ENCODE measurements at regions not wholly inside any gene's neighbourhood (a gene's known extent, or its start where the extent isn't known, plus 50 kb on each side); places are given as distances from the start of the nearest gene placed in this dataset.

DNA sequence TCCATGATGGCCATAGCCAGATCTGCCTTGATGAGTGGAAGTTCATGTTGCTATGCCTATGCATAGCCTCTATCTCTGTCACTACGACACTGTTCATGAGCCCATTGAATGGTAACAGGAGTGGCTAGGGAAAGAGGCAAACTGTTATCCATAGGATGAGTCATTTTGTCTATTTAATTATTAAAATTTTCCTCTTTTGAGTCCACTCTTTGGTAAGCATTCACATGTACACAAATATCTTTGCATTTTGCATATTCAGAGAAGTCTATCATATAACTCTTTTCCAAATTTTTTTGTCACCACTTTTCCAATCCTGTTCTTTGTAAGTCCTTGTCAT lies 364.4 kb downstream of the KCNJ3 start:
- DNase-seq (ENCODE audit: low spot score): no peak
- TF ChIP-seq STAT1 (IDR thresholded peaks at IDR 0.05; ENCODE audit: unreplicated experiment): no peak
- no peak for TF ChIP-seq ZNF114 (CRISPR knock-in tag; IDR thresholded peaks at IDR 0.05)
- no peak for TF ChIP-seq CTCF (conservative IDR thresholded peaks at IDR 0.05; ENCODE audit: low read depth in 2 of 2)
- TF ChIP-seq EZH2phosphoT487 (IDR thresholded peaks at IDR 0.05; ENCODE audit: unreplicated experiment): no peak
- TF ChIP-seq, protein P1, sequence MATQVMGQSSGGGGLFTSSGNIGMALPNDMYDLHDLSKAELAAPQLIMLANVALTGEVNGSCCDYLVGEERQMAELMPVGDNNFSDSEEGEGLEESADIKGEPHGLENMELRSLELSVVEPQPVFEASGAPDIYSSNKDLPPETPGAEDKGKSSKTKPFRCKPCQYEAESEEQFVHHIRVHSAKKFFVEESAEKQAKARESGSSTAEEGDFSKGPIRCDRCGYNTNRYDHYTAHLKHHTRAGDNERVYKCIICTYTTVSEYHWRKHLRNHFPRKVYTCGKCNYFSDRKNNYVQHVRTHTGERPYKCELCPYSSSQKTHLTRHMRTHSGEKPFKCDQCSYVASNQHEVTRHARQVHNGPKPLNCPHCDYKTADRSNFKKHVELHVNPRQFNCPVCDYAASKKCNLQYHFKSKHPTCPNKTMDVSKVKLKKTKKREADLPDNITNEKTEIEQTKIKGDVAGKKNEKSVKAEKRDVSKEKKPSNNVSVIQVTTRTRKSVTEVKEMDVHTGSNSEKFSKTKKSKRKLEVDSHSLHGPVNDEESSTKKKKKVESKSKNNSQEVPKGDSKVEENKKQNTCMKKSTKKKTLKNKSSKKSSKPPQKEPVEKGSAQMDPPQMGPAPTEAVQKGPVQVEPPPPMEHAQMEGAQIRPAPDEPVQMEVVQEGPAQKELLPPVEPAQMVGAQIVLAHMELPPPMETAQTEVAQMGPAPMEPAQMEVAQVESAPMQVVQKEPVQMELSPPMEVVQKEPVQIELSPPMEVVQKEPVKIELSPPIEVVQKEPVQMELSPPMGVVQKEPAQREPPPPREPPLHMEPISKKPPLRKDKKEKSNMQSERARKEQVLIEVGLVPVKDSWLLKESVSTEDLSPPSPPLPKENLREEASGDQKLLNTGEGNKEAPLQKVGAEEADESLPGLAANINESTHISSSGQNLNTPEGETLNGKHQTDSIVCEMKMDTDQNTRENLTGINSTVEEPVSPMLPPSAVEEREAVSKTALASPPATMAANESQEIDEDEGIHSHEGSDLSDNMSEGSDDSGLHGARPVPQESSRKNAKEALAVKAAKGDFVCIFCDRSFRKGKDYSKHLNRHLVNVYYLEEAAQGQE (IDR thresholded peaks at IDR 0.05; ENCODE audit: unreplicated experiment): no peak
- TF ChIP-seq JUNB (IDR thresholded peaks at IDR 0.05; ENCODE audit: unreplicated experiment): no peak
- no peak for TF ChIP-seq POLR2AphosphoS5 (IDR thresholded peaks at IDR 0.05; ENCODE audit: low read depth)
- Histone ChIP-seq H3K4me3 (no peak overlapping the region), H3K27ac (ENCODE audit: low read depth) (no peak overlapping the region), H3K4me2 (no peak overlapping the region), H3K27me3 (ENCODE audit: insufficient read depth) (no peaks in the 10 kb centered on the region), H3K36me3 (ENCODE audit: insufficient read depth) (no peaks in the 10 kb centered on the region), H2AFZ (no peak overlapping the region), H3K4me1 (ENCODE audit: insufficient read depth) (no peaks in the 10 kb centered on the region), H4K20me1 (replicated peaks; ENCODE audit: insufficient read depth) (no peaks in the 10 kb centered on the region), H3K79me2 (replicated peaks; ENCODE audit: insufficient read depth) (no peaks in the 10 kb centered on the region), H3F3A (replicated peaks; ENCODE audit: low read depth) (no peaks in the 10 kb centered on the region), H3K9me2 (ENCODE audit: insufficient read depth) (peaks cover 4% of the 10 kb centered on the region; the same call in 1 of the 2 replicates)
- Mint-ChIP-seq H3K27me3 (ENCODE audit: insufficient read depth, low read depth, poor library complexity) (no peaks in the 10 kb centered on the region), H3K4me1 (no peaks in the 10 kb centered on the region), H3K27ac (no peak overlapping the region), H3K9me3 (no peaks in the 10 kb centered on the region), H3K4me3 (no peak overlapping the region), H3K36me3 (ENCODE audit: low read depth) (no peaks in the 10 kb centered on the region)
- no peak for ATAC-seq

DNA sequence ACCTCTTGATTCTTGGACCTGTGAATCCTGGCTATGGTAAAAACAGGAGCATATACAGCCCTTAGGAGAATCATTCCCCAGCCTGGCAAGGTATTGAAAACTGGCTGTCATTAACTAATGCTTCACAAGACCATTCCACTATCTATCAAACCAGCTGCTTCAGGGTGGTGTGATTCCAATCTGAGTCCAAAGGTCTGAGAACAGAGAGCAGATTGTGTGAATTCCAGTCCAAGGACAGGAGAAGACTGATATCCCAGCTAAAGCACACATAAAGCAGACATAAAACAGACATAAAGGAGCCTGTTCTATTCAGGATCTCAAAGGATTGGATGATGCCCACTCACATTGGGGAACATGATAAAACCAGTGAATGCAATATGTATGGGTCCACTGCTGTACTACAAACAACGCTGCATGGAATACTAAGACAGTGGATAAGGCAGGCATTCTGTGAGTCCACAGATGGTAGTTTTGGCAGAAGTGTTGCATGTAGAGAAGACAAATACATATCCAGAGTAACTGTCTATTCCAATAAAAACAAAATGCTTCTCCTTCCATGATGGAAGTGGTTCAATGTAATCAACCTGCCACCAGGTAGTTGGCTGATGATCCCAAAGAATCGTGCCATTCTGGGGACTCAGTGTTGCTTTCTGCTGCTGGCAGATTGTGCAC lies 363.9 kb downstream of the KCNJ3 start:
- H3K27ac Mint-ChIP-seq: no peak overlapping the region
- Histone ChIP-seq H3K9me2 (ENCODE audit: insufficient read depth) (peaks cover 4% of the 10 kb centered on the region; the same call in 1 of the 2 replicates), H3K27me3 (ENCODE audit: insufficient read depth) (no peaks in the 10 kb centered on the region), H3F3A (replicated peaks; ENCODE audit: low read depth) (no peaks in the 10 kb centered on the region), H4K20me1 (replicated peaks; ENCODE audit: insufficient read depth) (no peaks in the 10 kb centered on the region), H3K4me2 (no peak overlapping the region), H3K4me3 (no peak overlapping the region), H3K27ac (ENCODE audit: low read depth) (no peak overlapping the region), H3K36me3 (ENCODE audit: insufficient read depth) (no peaks in the 10 kb centered on the region), H3K4me1 (ENCODE audit: insufficient read depth) (no peaks in the 10 kb centered on the region), H2AFZ (no peak overlapping the region), H3K79me2 (replicated peaks; ENCODE audit: insufficient read depth) (no peaks in the 10 kb centered on the region)
- no peaks in the 10 kb centered on the region for H3K36me3 Mint-ChIP-seq (ENCODE audit: low read depth)
- no peak for ATAC-seq
- no peaks in the 10 kb centered on the region for H3K9me3 Mint-ChIP-seq
- no peak overlapping the region for H3K4me3 Mint-ChIP-seq
- no peaks in the 10 kb centered on the region for H3K27me3 Mint-ChIP-seq (ENCODE audit: insufficient read depth, low read depth, poor library complexity)
- no peaks in the 10 kb centered on the region for H3K4me1 Mint-ChIP-seq
- DNase-seq (ENCODE audit: low spot score): no peak
- no peak for TF ChIP-seq JUNB (IDR thresholded peaks at IDR 0.05; ENCODE audit: unreplicated experiment)
- TF ChIP-seq CREB1 (CRISPR knock-in tag; IDR thresholded peaks at IDR 0.05; ENCODE audit: low read depth): no peak
- no peak for TF ChIP-seq CTCF (conservative IDR thresholded peaks at IDR 0.05; ENCODE audit: low read depth in 2 of 2)
- TF ChIP-seq EZH2phosphoT487 (IDR thresholded peaks at IDR 0.05; ENCODE audit: unreplicated experiment): no peak
- no peak for TF ChIP-seq ZNF114 (CRISPR knock-in tag; IDR thresholded peaks at IDR 0.05)
- TF ChIP-seq, protein P2, sequence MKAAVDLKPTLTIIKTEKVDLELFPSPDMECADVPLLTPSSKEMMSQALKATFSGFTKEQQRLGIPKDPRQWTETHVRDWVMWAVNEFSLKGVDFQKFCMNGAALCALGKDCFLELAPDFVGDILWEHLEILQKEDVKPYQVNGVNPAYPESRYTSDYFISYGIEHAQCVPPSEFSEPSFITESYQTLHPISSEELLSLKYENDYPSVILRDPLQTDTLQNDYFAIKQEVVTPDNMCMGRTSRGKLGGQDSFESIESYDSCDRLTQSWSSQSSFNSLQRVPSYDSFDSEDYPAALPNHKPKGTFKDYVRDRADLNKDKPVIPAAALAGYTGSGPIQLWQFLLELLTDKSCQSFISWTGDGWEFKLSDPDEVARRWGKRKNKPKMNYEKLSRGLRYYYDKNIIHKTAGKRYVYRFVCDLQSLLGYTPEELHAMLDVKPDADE (IDR thresholded peaks at IDR 0.05): no peak

Data from GM23338 (cell line).